ENCODE measurements at regions not wholly inside any gene's neighbourhood (a gene's known extent, or its start where the extent isn't known, plus 50 kb on each side); places are given as distances from the start of the nearest gene placed in this dataset.
"Not testable (repeated sequence)": the region's sequence is repeated elsewhere in the genome, so short reads cannot be mapped to it uniquely, and the experiment has no call there.

GRCh38 chr9:67210842-67211241 lies 218.5 kb upstream of the SPATA31A3 start:
- H2BK120ac ChIP-seq (ENCODE audit: low read depth, low read length); H3K9ac ChIP-seq (ENCODE audit: low read depth, low read length); H3K4me2 ChIP-seq (ENCODE audit: low read depth, low read length); H3K4ac ChIP-seq (ENCODE audit: low read depth, low read length); H4K20me1 ChIP-seq (ENCODE audit: insufficient read depth, low read length); ATAC-seq (ENCODE audit: low read depth); H2AK9ac ChIP-seq (replicated peaks; ENCODE audit: low read depth, low read length, poor library complexity); POLR2A ChIA-PET (ENCODE audit: unreplicated experiment); H3K79me1 ChIP-seq (ENCODE audit: low read depth in 1 of 2, low read length in 2 of 2); H2BK15ac ChIP-seq (ENCODE audit: low read depth, low read length); H4K8ac ChIP-seq (ENCODE audit: low read depth in 2 of 2, low read length in 2 of 2); H3K9me3 ChIP-seq (ENCODE audit: control insufficient read depth, insufficient read depth, low read length); dilution Hi-C loops (cut with HindIII; ENCODE audit: low sequenced_read_pairs, unreplicated experiment); BruUV-seq (replicated peaks); H3K27ac ChIP-seq (ENCODE audit: insufficient read depth, low read length); H2BK5ac ChIP-seq (ENCODE audit: low read depth, low read length, poor library complexity, severe bottlenecking); DNase-seq; in situ Hi-C loops (cut with MboI; ENCODE audit: low sequenced_read_pairs); H3K18ac ChIP-seq (ENCODE audit: low read depth, low read length); H3K27me3 ChIP-seq (ENCODE audit: control insufficient read depth, insufficient read depth, low read length); H4K91ac ChIP-seq (ENCODE audit: insufficient read depth, low read depth, low read length); H3K14ac ChIP-seq (replicated peaks; ENCODE audit: low read depth, low read length); intact Hi-C loops (cut with micrococcal nuclease); H3K9me1 ChIP-seq (ENCODE audit: insufficient read depth, low read length); H3K56ac ChIP-seq (ENCODE audit: extremely low read depth, insufficient read depth, low read length); CTCF ChIA-PET; H2AK5ac ChIP-seq (ENCODE audit: low read depth, low read length); H4K5ac ChIP-seq (ENCODE audit: low read depth, low read length); H2AFZ ChIP-seq (replicated peaks; ENCODE audit: low read length, poor library complexity); H3K23ac ChIP-seq (ENCODE audit: low read depth, low read length); H3K4me1 ChIP-seq (ENCODE audit: control insufficient read depth, insufficient read depth, low read length); H3K4me3 ChIP-seq (ENCODE audit: insufficient read depth, low read depth, low read length); H2BK20ac ChIP-seq (ENCODE audit: low read depth, low read length); H3K36me3 ChIP-seq (ENCODE audit: control insufficient read depth, insufficient read depth, low read length): not testable (repeated sequence)
- WGBS, 2 experiments (ENCODE audit: extremely low coverage in 2 of 2, insufficient read length in 1 of 2), result no CpG with 5 or more reads among the region's 3 CpGs

DNA sequence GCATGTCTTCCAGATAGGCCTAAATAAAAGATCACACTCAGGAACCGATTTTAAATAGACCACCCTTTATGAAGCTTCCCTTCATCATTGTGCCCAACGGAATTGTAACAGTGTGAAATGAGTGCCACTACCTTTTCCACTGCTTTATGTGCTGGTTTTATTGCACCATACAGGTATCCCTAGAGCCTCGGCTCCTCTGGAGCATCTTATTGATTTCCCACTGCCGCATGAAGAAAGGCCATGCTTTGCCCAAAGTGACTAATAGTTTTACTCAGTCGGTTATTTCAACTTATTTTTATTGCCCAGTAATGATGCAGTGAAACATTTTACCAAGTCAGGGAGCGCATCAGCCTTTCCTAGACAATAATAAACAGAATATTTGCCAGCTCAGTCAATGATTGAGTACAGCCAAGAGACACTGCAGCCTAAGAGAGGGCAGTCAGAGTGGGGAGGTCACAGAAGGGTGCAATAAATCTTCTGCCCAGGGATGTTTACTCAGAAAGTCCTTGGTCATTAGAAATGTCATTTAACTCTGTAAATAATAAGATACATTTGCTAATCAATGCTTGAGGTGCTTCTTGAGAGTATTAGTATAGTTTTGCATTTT lies 216.6 kb upstream of the SPATA31A3 start:
- H2AK5ac ChIP-seq (ENCODE audit: low read depth, low read length); BruUV-seq (replicated peaks); ATAC-seq (ENCODE audit: low read depth); H3K23ac ChIP-seq (ENCODE audit: low read depth, low read length); H3K9ac ChIP-seq (ENCODE audit: low read depth, low read length); H3K4me3 ChIP-seq (ENCODE audit: insufficient read depth, low read depth, low read length); H2BK5ac ChIP-seq (ENCODE audit: low read depth, low read length, poor library complexity, severe bottlenecking); dilution Hi-C loops (cut with HindIII; ENCODE audit: low sequenced_read_pairs, unreplicated experiment); H3K4me1 ChIP-seq (ENCODE audit: control insufficient read depth, insufficient read depth, low read length); H3K56ac ChIP-seq (ENCODE audit: extremely low read depth, insufficient read depth, low read length); H3K9me3 ChIP-seq (ENCODE audit: control insufficient read depth, insufficient read depth, low read length); H3K4me2 ChIP-seq (ENCODE audit: low read depth, low read length); DNase-seq; H4K8ac ChIP-seq (ENCODE audit: low read depth in 2 of 2, low read length in 2 of 2); H3K14ac ChIP-seq (replicated peaks; ENCODE audit: low read depth, low read length); H3K79me1 ChIP-seq (ENCODE audit: low read depth in 1 of 2, low read length in 2 of 2); H2BK120ac ChIP-seq (ENCODE audit: low read depth, low read length); CTCF ChIA-PET; in situ Hi-C loops (cut with MboI; ENCODE audit: low sequenced_read_pairs); H4K91ac ChIP-seq (ENCODE audit: insufficient read depth, low read depth, low read length); H2BK20ac ChIP-seq (ENCODE audit: low read depth, low read length); H2BK15ac ChIP-seq (ENCODE audit: low read depth, low read length); H3K9me1 ChIP-seq (ENCODE audit: insufficient read depth, low read length); H4K20me1 ChIP-seq (ENCODE audit: insufficient read depth, low read length); H3K4ac ChIP-seq (ENCODE audit: low read depth, low read length); intact Hi-C loops (cut with micrococcal nuclease); H3K18ac ChIP-seq (ENCODE audit: low read depth, low read length); H3K36me3 ChIP-seq (ENCODE audit: control insufficient read depth, insufficient read depth, low read length); H3K27ac ChIP-seq (ENCODE audit: insufficient read depth, low read length); H4K5ac ChIP-seq (ENCODE audit: low read depth, low read length); H2AFZ ChIP-seq (replicated peaks; ENCODE audit: low read length, poor library complexity); POLR2A ChIA-PET (ENCODE audit: unreplicated experiment); H3K27me3 ChIP-seq (ENCODE audit: control insufficient read depth, insufficient read depth, low read length); H2AK9ac ChIP-seq (replicated peaks; ENCODE audit: low read depth, low read length, poor library complexity): not testable (repeated sequence)
- WGBS, 2 experiments (ENCODE audit: extremely low coverage in 2 of 2, insufficient read length in 1 of 2), result no CpG with 5 or more reads among the region's 6 CpGs
